Endothelial cell of umbilical vein (primary cell): ENCODE measurements at regions not wholly inside any gene's neighbourhood (a gene's known extent, or its start where the extent isn't known, plus 50 kb on each side); places are given as distances from the start of the nearest gene placed in this dataset.

Experiments
- BruUV-seq: library from RNA; stranded (reverse); fragments of 400-500 nt; replicated peaks from 2 replicates; lab custom pipeline; 2021; lab: Mats Ljungman, UMichigan
- CTCF ChIA-PET: fragments of 300-600, 350-600 bp; sonication (Branson Sonifier 250); formaldehyde crosslinking; loops from one replicate; lab custom pipeline; 2021; ENCODE audit warnings: antibody characterized with exemption, inconsistent platforms; lab: Charles Lee
- POLR2A ChIA-PET: fragments of 300-600, 350-600 bp; sonication (Branson Sonifier 250); formaldehyde crosslinking; loops from one replicate; lab custom pipeline; 2021; ENCODE audit warnings: antibody characterized with exemption, inconsistent platforms; lab: Charles Lee
- DNase-seq: peaks from one replicate; pipeline ENCODE4 v3.0.0-alpha.2; 2011; ENCODE audit warnings: low read depth, low spot score
- FAIRE-seq: peaks from 2 replicates; lab custom pipeline; 2011; peaks lifted over from hg19 to GRCh38; lab: Jason Lieb, UNC
- H2AFZ ChIP-seq: 2 replicates; pipeline ENCODE4 v1.6.0; 2012; ENCODE audit warnings: low read depth, low read length, control low read depth, inconsistent platforms
- H3K27ac ChIP-seq: 2 replicates; pipeline ENCODE4 v1.5.1; 2011; ENCODE audit warnings: low read depth, mild to moderate bottlenecking, control low read depth, low read length, moderate library complexity; ENCODE audit not compliant: insufficient read depth
- H3K27me3 ChIP-seq, 2 experiments: 2 replicates each; pipeline versions ENCODE4 v1.6.0 to v1.6.1; 2011; ENCODE audit warnings: low read length in 2 of 2, mixed read lengths in 1 of 2; ENCODE audit not compliant: control insufficient read depth in 2 of 2, insufficient read depth in 2 of 2
- H3K36me3 ChIP-seq, 2 experiments: 2 replicates in 1 of 2; 3 replicates in 1 of 2; pipeline ENCODE4 v1.5.1; 2011; ENCODE audit warnings: low read length in 2 of 2, mild to moderate bottlenecking in 1 of 2, moderate library complexity in 1 of 2; ENCODE audit not compliant: control insufficient read depth in 2 of 2, insufficient read depth in 2 of 2; ENCODE audit errors: extremely low read depth in 1 of 2
- H3K4me1 ChIP-seq: 3 replicates; pipeline ENCODE4 v1.5.1; 2011; ENCODE audit warnings: mild to moderate bottlenecking, low read length; ENCODE audit not compliant: control insufficient read depth, insufficient read depth; ENCODE audit errors: extremely low read depth
- H3K4me2 ChIP-seq: 2 replicates; pipeline ENCODE4 v1.6.1; 2011; ENCODE audit warnings: low read length, control low read depth, mixed read lengths; ENCODE audit not compliant: insufficient read depth
- H3K4me3 ChIP-seq, 3 experiments: fragments of 200-600 bp in 1 of 3; sonication (generic), shearing (Covaris generic) in 1 of 3; replicated peaks in 1 of 3; 2 replicates each; pipeline ENCODE4 v1.5.1; 2011 to 2016; ENCODE audit warnings: control low read depth in 3 of 3, low read length in 3 of 3, mild to moderate bottlenecking in 2 of 3, inconsistent platforms in 1 of 3, low read depth in 1 of 3, moderate library complexity in 1 of 3; ENCODE audit not compliant: insufficient read depth in 1 of 3
- H3K79me2 ChIP-seq: 2 replicates; pipeline ENCODE4 v1.6.0; 2012; ENCODE audit warnings: low read length, inconsistent platforms; ENCODE audit not compliant: control insufficient read depth, insufficient read depth
- H3K9ac ChIP-seq: replicated peaks from 2 replicates; pipeline ENCODE3; 2011; ENCODE audit warnings: low read length, control low read depth; ENCODE audit not compliant: insufficient read depth; ENCODE audit errors: extremely low read depth
- H3K9me1 ChIP-seq: replicated peaks from 3 replicates; pipeline ENCODE4 v1.6.0; 2011; ENCODE audit warnings: mild to moderate bottlenecking, low read length; ENCODE audit not compliant: control insufficient read depth, insufficient read depth; ENCODE audit errors: extremely low read depth
- H3K9me3 ChIP-seq: replicated peaks from 2 replicates; pipeline ENCODE4 v1.5.1; 2012; ENCODE audit warnings: low read length, inconsistent platforms; ENCODE audit not compliant: control insufficient read depth, insufficient read depth
- H4K20me1 ChIP-seq: replicated peaks from 2 replicates; pipeline ENCODE3; 2011; ENCODE audit warnings: mild to moderate bottlenecking, low read length; ENCODE audit not compliant: control insufficient read depth, insufficient read depth; ENCODE audit errors: extremely low read depth
- EZH2 ChIP-seq: IDR thresholded peaks from 2 replicates; pipeline ENCODE4 v1.6.1; 2012; ENCODE audit warnings: borderline replicate concordance, low read depth, mild to moderate bottlenecking, moderate library complexity, low read length, inconsistent platforms; ENCODE audit not compliant: severe bottlenecking
- FOS ChIP-seq: IDR thresholded peaks from 2 replicates; pipeline ENCODE4 v1.6.1; 2011; ENCODE audit warnings: mild to moderate bottlenecking, low read length, moderate library complexity, borderline replicate concordance; ENCODE audit not compliant: insufficient read depth
- GATA2 ChIP-seq: IDR thresholded peaks from 2 replicates; pipeline ENCODE4 v1.7.0; 2011; ENCODE audit warnings: low read depth, mild to moderate bottlenecking, moderate library complexity, mixed read lengths, low read length; ENCODE audit not compliant: insufficient read length, insufficient read depth
- JUN ChIP-seq: IDR thresholded peaks from 2 replicates; pipeline ENCODE4 v1.6.1; 2011; ENCODE audit warnings: borderline replicate concordance, low read depth; ENCODE audit not compliant: insufficient read length, insufficient read depth
- MYC ChIP-seq: IDR thresholded peaks from one replicate; pipeline ENCODE4 v1.6.1; 2011; ENCODE audit warnings: mild to moderate bottlenecking, low read depth, low read length
- POLR2A ChIP-seq: IDR thresholded peaks from 2 replicates; pipeline ENCODE4 v1.6.1; 2012; ENCODE audit warnings: low read depth, mild to moderate bottlenecking, control low read depth, low read length
- POLR2AphosphoS5 ChIP-seq: IDR thresholded peaks from 2 replicates; pipeline ENCODE4 v1.6.1; 2012; ENCODE audit warnings: low read depth, mild to moderate bottlenecking, control low read depth, low read length, moderate library complexity; ENCODE audit not compliant: insufficient read depth
- dilution Hi-C: fragments of 300-500 bp; cut with MboI; formaldehyde crosslinking; loops from one replicate; pipeline ENCODE4 v1.15.0; 2019; ENCODE audit warnings: low sequenced_read_pairs; ENCODE audit not compliant: extremely low pct_ligation_motif_present
- intact Hi-C: fragments of 100-400 bp; cut with micrococcal nuclease; formaldehyde crosslinking; loops from one replicate; pipeline ENCODE4 v1.10.0; 2022
- TF ChIP-seq, protein P1 (sequence below), 2 donors: IDR thresholded peaks; 1 replicate in 1 of 2; 2 replicates in 1 of 2; pipeline ENCODE4 v1.5.1; 2011; ENCODE audit warnings: low read length in 2 of 2, mild to moderate bottlenecking in 2 of 2, moderate library complexity in 2 of 2, control low read depth in 1 of 2, inconsistent platforms in 1 of 2, low read depth in 1 of 2; ENCODE audit not compliant: insufficient read depth in 1 of 2; ENCODE audit errors: extremely low read depth in 1 of 2
- TF ChIP-seq, protein P2 (sequence below): IDR thresholded peaks from 2 replicates; pipeline ENCODE4 v1.6.1; 2011; ENCODE audit not compliant: insufficient read depth, insufficient read length

DNA sequence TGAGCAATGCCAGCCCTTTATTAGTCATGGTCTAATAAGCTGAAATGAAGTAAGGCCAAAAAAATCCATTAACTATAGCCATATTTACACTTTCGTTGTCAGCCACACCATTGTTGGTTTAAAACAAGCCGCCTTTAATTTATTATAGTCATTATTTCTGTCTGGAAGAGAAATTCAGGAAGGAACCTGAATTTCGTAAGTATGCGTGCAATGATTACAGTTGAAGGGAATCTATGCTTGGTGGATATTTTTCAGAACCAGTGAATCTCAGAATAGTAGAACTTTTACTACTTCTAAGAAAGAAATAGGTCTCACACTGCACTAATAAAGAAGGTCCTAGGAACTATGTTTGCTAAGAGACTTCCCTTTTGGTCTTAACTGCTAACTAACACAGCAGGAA lies 59.1 kb downstream of the FAM43A start:
- FAIRE-seq, result no peak
- Histone ChIP-seq H4K20me1 (no peaks in the 10 kb centered on the region), H3K79me2 (no peaks in the 10 kb centered on the region), H3K9ac (no peak overlapping the region), H3K4me2 (no peak overlapping the region), H3K36me3 (no peaks in the 10 kb centered on the region), H3K4me1 (peaks cover 24% of the 10 kb centered on the region), H2AFZ (no peak overlapping the region), H3K27me3 (no peaks in the 10 kb centered on the region), H3K9me3 (no peaks in the 10 kb centered on the region), H3K4me3 (no peak overlapping the region), H3K9me1 (no peaks in the 10 kb centered on the region), H3K27ac (no peak overlapping the region)
- CTCF ChIA-PET, result no interaction called here
- dilution Hi-C loops, result no loop called here
- TF ChIP-seq POLR2A (no peak), EZH2 (no peak), FOS (no peak), GATA2 (no peak), JUN (no peak), POLR2AphosphoS5 (no peak), MYC (no peak)
- TF ChIP-seq, protein P1, sequence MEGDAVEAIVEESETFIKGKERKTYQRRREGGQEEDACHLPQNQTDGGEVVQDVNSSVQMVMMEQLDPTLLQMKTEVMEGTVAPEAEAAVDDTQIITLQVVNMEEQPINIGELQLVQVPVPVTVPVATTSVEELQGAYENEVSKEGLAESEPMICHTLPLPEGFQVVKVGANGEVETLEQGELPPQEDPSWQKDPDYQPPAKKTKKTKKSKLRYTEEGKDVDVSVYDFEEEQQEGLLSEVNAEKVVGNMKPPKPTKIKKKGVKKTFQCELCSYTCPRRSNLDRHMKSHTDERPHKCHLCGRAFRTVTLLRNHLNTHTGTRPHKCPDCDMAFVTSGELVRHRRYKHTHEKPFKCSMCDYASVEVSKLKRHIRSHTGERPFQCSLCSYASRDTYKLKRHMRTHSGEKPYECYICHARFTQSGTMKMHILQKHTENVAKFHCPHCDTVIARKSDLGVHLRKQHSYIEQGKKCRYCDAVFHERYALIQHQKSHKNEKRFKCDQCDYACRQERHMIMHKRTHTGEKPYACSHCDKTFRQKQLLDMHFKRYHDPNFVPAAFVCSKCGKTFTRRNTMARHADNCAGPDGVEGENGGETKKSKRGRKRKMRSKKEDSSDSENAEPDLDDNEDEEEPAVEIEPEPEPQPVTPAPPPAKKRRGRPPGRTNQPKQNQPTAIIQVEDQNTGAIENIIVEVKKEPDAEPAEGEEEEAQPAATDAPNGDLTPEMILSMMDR (IDR thresholded peaks at IDR 0.05; ENCODE audit: extremely low read depth in 1 of 2, insufficient read depth in 1 of 2, low read depth in 1 of 2, low read length in 2 of 2), result no peak
- TF ChIP-seq, protein P2, sequence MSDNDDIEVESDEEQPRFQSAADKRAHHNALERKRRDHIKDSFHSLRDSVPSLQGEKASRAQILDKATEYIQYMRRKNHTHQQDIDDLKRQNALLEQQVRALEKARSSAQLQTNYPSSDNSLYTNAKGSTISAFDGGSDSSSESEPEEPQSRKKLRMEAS, result no peak
- no peak for DNase-seq
- no TSS peak for BruUV-seq
- intact Hi-C loops, result no loop called here
- POLR2A ChIA-PET, result no interaction called here
